ENCODE measurements at regions not wholly inside any gene's neighbourhood (a gene's known extent, or its start where the extent isn't known, plus 50 kb on each side); places are given as distances from the start of the nearest gene placed in this dataset.

DNA sequence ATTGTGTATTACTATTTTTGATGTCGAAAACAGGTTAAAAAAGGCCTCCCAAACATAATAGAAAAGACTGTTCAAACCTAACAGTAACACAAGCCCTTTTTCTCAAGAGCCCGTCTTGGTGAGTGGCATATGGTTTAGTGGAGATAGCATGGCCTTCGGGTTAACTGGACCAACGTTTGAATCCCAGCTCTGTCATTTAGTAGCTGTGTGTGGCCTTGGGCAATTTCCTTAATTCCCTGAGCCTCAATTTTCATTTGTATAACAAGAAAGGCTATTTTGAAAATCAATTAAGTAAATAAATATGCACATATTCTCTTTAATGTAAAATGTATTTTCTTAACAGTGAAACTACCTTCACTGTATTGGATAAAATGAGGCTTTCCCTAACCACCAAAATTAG is 62.3 kb downstream of the HELT start:
- Histone ChIP-seq H3K27me3 (ENCODE audit: control insufficient read depth in 2 of 2, insufficient read depth in 2 of 2, low read length in 2 of 2) (peaks cover 0 to 7% of the 10 kb centered on the region in 2 experiments; a peak in 2 of 5 replicates), H3K4me3 (no peak overlapping the region), H3K9ac (ENCODE audit: insufficient read depth in 1 of 2, low read depth in 2 of 2, low read length in 2 of 2) (no peak overlapping the region), H4K20me1 (replicated peaks; ENCODE audit: control insufficient read depth, insufficient read depth, low read length) (no peaks in the 10 kb centered on the region), H3K9me3 (replicated peaks; ENCODE audit: control insufficient read depth, insufficient read depth, low read depth, low read length) (no peaks in the 10 kb centered on the region), H3K4me2 (ENCODE audit: insufficient read depth, low read length) (no peak overlapping the region), H3K9me1 (ENCODE audit: control insufficient read depth, insufficient read depth, low read length) (no peaks in the 10 kb centered on the region), H3K36me3 (ENCODE audit: control insufficient read depth, insufficient read depth, low read length) (no peaks in the 10 kb centered on the region), H3K79me2 (ENCODE audit: control insufficient read depth, insufficient read depth, low read length) (no peaks in the 10 kb centered on the region), H3K27ac (ENCODE audit: extremely low read depth, low read depth, low read length) (no peak overlapping the region), H2AFZ (ENCODE audit: low read depth, low read length) (no peak overlapping the region), H3K4me1 (replicated peaks in 1 of 2; ENCODE audit: control insufficient read depth in 2 of 2, insufficient read depth in 2 of 2, low read length in 2 of 2) (no peaks in the 10 kb centered on the region)
- FAIRE-seq (no peak), DNase-seq (ENCODE audit: extremely low read depth in 1 of 4, low spot score in 3 of 4) (no peak), ATAC-seq (no peak)
- no TSS peak for BruUV-seq (replicated peaks)
- in situ Hi-C loops (cut with MboI) (no loop called here), intact Hi-C loops (cut with micrococcal nuclease) (no loop called here)
- 2% methylated on average over 4 of the region's 4 CpGs for WGBS (ENCODE audit: insufficient coverage, low coverage, missing lambda C conversion rate)
- ChIA-PET POLR2A (no interaction called here), CTCF (ENCODE audit: low intra/inter-chr PET ratio) (no interaction called here)
- TF ChIP-seq POLR2AphosphoS5 (IDR thresholded peaks at IDR 0.05; ENCODE audit: control insufficient read depth, insufficient read depth, low read depth, low read length) (no peak), NFXL1 (CRISPR knock-in tag; IDR thresholded peaks at IDR 0.05) (no peak), KDM1A (IDR thresholded peaks at IDR 0.05) (no peak), TCF15 (CRISPR knock-in tag; IDR thresholded peaks at IDR 0.05) (no peak), RERE (CRISPR knock-in tag; IDR thresholded peaks at IDR 0.05; ENCODE audit: borderline replicate concordance) (no peak), ZNF764 (CRISPR knock-in tag; IDR thresholded peaks at IDR 0.05; ENCODE audit: low read depth) (no peak)
- TF ChIP-seq, protein P1, sequence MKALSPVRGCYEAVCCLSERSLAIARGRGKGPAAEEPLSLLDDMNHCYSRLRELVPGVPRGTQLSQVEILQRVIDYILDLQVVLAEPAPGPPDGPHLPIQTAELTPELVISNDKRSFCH (CRISPR knock-in tag; IDR thresholded peaks at IDR 0.05) = no peak
- TF ChIP-seq, protein P1 (tag; IDR thresholded peaks at IDR 0.05) = no peak
- TF ChIP-seq, protein P2, sequence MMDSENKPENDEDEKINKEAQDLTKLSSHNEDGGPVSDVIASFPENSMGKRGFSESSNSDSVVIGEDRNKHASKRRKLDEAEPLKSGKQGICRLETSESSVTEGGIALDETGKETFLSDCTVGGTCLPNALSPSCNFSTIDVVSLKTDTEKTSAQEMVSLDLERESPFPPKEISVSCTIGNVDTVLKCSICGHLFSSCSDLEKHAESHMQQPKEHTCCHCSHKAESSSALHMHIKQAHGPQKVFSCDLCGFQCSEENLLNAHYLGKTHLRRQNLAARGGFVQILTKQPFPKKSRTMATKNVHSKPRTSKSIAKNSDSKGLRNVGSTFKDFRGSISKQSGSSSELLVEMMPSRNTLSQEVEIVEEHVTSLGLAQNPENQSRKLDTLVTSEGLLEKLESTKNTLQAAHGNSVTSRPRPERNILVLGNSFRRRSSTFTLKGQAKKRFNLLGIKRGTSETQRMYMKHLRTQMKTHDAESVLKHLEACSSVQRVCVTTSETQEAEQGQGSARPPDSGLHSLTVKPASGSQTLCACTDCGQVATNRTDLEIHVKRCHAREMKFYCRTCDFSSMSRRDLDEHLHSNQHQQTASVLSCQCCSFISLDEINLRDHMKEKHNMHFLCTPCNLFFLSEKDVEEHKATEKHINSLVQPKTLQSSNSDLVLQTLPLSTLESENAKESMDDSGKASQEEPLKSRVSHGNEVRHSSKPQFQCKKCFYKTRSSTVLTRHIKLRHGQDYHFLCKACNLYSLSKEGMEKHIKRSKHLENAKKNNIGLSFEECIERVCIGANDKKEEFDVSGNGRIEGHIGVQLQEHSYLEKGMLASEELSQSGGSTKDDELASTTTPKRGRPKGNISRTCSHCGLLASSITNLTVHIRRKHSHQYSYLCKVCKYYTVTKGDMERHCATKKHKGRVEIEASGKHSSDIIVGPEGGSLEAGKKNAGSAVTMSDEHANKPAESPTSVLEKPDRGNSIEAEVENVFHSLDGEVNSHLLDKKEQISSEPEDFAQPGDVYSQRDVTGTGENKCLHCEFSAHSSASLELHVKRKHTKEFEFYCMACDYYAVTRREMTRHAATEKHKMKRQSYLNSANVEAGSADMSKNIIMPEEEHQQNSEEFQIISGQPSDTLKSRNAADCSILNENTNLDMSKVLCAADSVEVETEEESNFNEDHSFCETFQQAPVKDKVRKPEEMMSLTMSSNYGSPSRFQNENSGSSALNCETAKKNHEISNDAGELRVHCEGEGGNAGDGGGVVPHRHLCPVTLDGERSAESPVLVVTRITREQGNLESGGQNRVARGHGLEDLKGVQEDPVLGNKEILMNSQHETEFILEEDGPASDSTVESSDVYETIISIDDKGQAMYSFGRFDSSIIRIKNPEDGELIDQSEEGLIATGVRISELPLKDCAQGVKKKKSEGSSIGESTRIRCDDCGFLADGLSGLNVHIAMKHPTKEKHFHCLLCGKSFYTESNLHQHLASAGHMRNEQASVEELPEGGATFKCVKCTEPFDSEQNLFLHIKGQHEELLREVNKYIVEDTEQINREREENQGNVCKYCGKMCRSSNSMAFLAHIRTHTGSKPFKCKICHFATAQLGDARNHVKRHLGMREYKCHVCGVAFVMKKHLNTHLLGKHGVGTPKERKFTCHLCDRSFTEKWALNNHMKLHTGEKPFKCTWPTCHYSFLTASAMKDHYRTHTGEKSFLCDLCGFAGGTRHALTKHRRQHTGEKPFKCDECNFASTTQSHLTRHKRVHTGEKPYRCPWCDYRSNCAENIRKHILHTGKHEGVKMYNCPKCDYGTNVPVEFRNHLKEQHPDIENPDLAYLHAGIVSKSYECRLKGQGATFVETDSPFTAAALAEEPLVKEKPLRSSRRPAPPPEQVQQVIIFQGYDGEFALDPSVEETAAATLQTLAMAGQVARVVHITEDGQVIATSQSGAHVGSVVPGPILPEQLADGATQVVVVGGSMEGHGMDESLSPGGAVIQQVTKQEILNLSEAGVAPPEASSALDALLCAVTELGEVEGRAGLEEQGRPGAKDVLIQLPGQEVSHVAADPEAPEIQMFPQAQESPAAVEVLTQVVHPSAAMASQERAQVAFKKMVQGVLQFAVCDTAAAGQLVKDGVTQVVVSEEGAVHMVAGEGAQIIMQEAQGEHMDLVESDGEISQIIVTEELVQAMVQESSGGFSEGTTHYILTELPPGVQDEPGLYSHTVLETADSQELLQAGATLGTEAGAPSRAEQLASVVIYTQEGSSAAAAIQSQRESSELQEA (IDR thresholded peaks at IDR 0.05; ENCODE audit: low read depth) = no peak
